Mesenchymal stem cell (in vitro differentiated cells and primary cell): ENCODE measurements at regions not wholly inside any gene's neighbourhood (a gene's known extent, or its start where the extent isn't known, plus 50 kb on each side); places are given as distances from the start of the nearest gene placed in this dataset.

Experiments
- DNase-seq: peaks from one replicate; pipeline ENCODE4 v3.0.0-alpha.2; 2013
- H2AFZ ChIP-seq: one replicate; pipeline ENCODE4 v1.6.1; 2013; ENCODE audit warnings: low read depth, mild to moderate bottlenecking, control low read depth, inconsistent platforms, low read length, moderate library complexity
- H2AK5ac ChIP-seq: 2 replicates; pipeline ENCODE4 v1.6.1; 2013; ENCODE audit warnings: low read length, moderate library complexity, mild to moderate bottlenecking, inconsistent platforms; ENCODE audit not compliant: severe bottlenecking
- H2BK120ac ChIP-seq: one replicate; pipeline ENCODE4 v1.6.1; 2013; ENCODE audit warnings: low read depth, mild to moderate bottlenecking, inconsistent platforms, low read length, moderate library complexity
- H2BK12ac ChIP-seq, 2 experiments: one replicate each; pipeline ENCODE4 v1.6.1; 2013; ENCODE audit warnings: inconsistent platforms in 2 of 2, low read length in 2 of 2, mild to moderate bottlenecking in 2 of 2, moderate library complexity in 2 of 2, control low read depth in 1 of 2
- H2BK15ac ChIP-seq: one replicate; pipeline ENCODE4 v1.6.1; 2013; ENCODE audit warnings: mild to moderate bottlenecking, low read depth, inconsistent platforms; ENCODE audit not compliant: poor library complexity, severe bottlenecking
- H2BK5ac ChIP-seq: 2 replicates; pipeline ENCODE4 v1.6.1; 2013; ENCODE audit warnings: low read depth, mild to moderate bottlenecking, low read length, control low read depth, inconsistent platforms; ENCODE audit not compliant: poor library complexity, severe bottlenecking
- H3K14ac ChIP-seq, 2 experiments: one replicate each; pipeline ENCODE4 v1.6.1; 2013; ENCODE audit warnings: inconsistent platforms in 2 of 2, low read length in 2 of 2, control low read depth in 1 of 2, mild to moderate bottlenecking in 1 of 2, moderate library complexity in 1 of 2
- H3K18ac ChIP-seq, 2 experiments: one replicate each; pipeline ENCODE4 v1.6.1; 2013; ENCODE audit warnings: inconsistent platforms in 2 of 2, low read length in 2 of 2, control low read depth in 1 of 2, low read depth in 1 of 2, mild to moderate bottlenecking in 1 of 2
- H3K23ac ChIP-seq, 2 experiments: one replicate each; pipeline ENCODE4 v1.6.1; 2013; ENCODE audit warnings: inconsistent platforms in 2 of 2, low read length in 2 of 2, mild to moderate bottlenecking in 2 of 2, moderate library complexity in 2 of 2, control low read depth in 1 of 2
- H3K27ac ChIP-seq: 2 replicates; pipeline ENCODE4 v1.5.1; 2013; ENCODE audit warnings: mild to moderate bottlenecking, moderate library complexity, low read length, control low read depth, inconsistent platforms; ENCODE audit not compliant: poor library complexity, severe bottlenecking
- H3K27me3 ChIP-seq, 2 experiments: 2 replicates each; pipeline versions ENCODE4 v1.6.1 to v1.7.0; 2013; ENCODE audit warnings: low read length in 2 of 2, mild to moderate bottlenecking in 2 of 2, moderate library complexity in 2 of 2, control low read depth in 1 of 2, inconsistent platforms in 1 of 2; ENCODE audit not compliant: control insufficient read depth in 1 of 2, insufficient read depth in 1 of 2
- H3K36me3 ChIP-seq, 2 experiments: 2 replicates each; pipeline versions ENCODE4 v1.6.1 to v1.7.0; 2013; ENCODE audit warnings: low read length in 2 of 2, control low read depth in 1 of 2, inconsistent platforms in 1 of 2, low read depth in 1 of 2, mild to moderate bottlenecking in 1 of 2; ENCODE audit not compliant: insufficient read depth in 2 of 2, control insufficient read depth in 1 of 2
- H3K4ac ChIP-seq, 2 experiments: one replicate each; pipeline ENCODE4 v1.6.1; 2013; ENCODE audit warnings: inconsistent platforms in 2 of 2, low read length in 2 of 2, mild to moderate bottlenecking in 2 of 2, moderate library complexity in 2 of 2, control low read depth in 1 of 2, low read depth in 1 of 2
- H3K4me1 ChIP-seq: 2 replicates; pipeline ENCODE4 v1.6.1; 2013; ENCODE audit warnings: low read depth, low read length, control low read depth; ENCODE audit not compliant: control insufficient read depth, insufficient read depth
- H3K4me2 ChIP-seq: 2 replicates; pipeline ENCODE4 v1.6.1; 2013; ENCODE audit warnings: low read length, mild to moderate bottlenecking, inconsistent platforms; ENCODE audit not compliant: poor library complexity, severe bottlenecking
- H3K4me3 ChIP-seq, 2 experiments: 2 replicates each; pipeline versions ENCODE4 v1.5.1 to v1.7.0; 2013; ENCODE audit warnings: low read length in 2 of 2, mild to moderate bottlenecking in 2 of 2, control low read depth in 1 of 2, low read depth in 1 of 2; ENCODE audit not compliant: insufficient read depth in 1 of 2
- H3K79me1 ChIP-seq: replicated peaks from 2 replicates; pipeline ENCODE4 v1.6.1; 2013; ENCODE audit warnings: mild to moderate bottlenecking, control low read depth, low read length, inconsistent platforms; ENCODE audit not compliant: poor library complexity, severe bottlenecking
- H3K9ac ChIP-seq: 2 replicates; pipeline ENCODE4 v1.7.0; 2013; ENCODE audit warnings: mild to moderate bottlenecking, low read length, moderate library complexity
- H3K9me3 ChIP-seq: 2 replicates; pipeline ENCODE4 v1.7.0; 2013; ENCODE audit warnings: mild to moderate bottlenecking, low read length; ENCODE audit not compliant: control insufficient read depth
- H4K8ac ChIP-seq: one replicate; pipeline ENCODE4 v1.6.1; 2013; ENCODE audit warnings: inconsistent platforms, mild to moderate bottlenecking, low read length, moderate library complexity
- H4K91ac ChIP-seq: one replicate; pipeline ENCODE4 v1.6.1; 2013; ENCODE audit warnings: mild to moderate bottlenecking, low read length, inconsistent platforms
- WGBS: methylation state at CpG from one replicate; pipeline ENCODE4 v1.1.7; 2013; ENCODE audit warnings: mixed read lengths; 5-methylcytosine and 5-hydroxymethylcytosine counted together

GRCh38 chr14:48974994-48975393, 611.2 kb downstream of the RPS29 start:
- Histone ChIP-seq H3K4me2 (no peak overlapping the region), H3K4me3 (no peak overlapping the region), H3K4me1 (no peaks in the 10 kb centered on the region), H3K36me3 (no peaks in the 10 kb centered on the region), H3K14ac (no peak overlapping the region), H2BK12ac (no peak overlapping the region), H3K4ac (no peak overlapping the region), H3K79me1 (no peaks in the 10 kb centered on the region), H3K18ac (no peak overlapping the region), H2BK5ac (no peak overlapping the region), H2AFZ (no peak overlapping the region), H2BK120ac (no peak overlapping the region), H2AK5ac (no peak overlapping the region), H3K23ac (no peak overlapping the region), H3K9me3 (no peaks in the 10 kb centered on the region), H3K27me3 (no peaks in the 10 kb centered on the region), H2BK15ac (no peak overlapping the region), H4K8ac (no peak overlapping the region), H4K91ac (no peak overlapping the region), H3K27ac (no peak overlapping the region), H3K9ac (no peak overlapping the region)
- WGBS = 59% methylated on average over 1 of the region's 1 CpG
- DNase-seq = no peak

GRCh38 chr14:48973151-48973550, 613.0 kb downstream of the RPS29 start:
- H2BK15ac ChIP-seq = no peak overlapping the region
- H3K36me3 ChIP-seq = no peaks in the 10 kb centered on the region
- no peaks in the 10 kb centered on the region for H3K27me3 ChIP-seq
- H3K4me1 ChIP-seq = no peaks in the 10 kb centered on the region
- H4K8ac ChIP-seq = no peak overlapping the region
- no peak overlapping the region for H3K18ac ChIP-seq
- H2AK5ac ChIP-seq = no peak overlapping the region
- no peak overlapping the region for H3K14ac ChIP-seq
- no peak overlapping the region for H2BK12ac ChIP-seq
- no peak overlapping the region for H2BK120ac ChIP-seq
- no peak overlapping the region for H2BK5ac ChIP-seq
- H2AFZ ChIP-seq = no peak overlapping the region
- no peak overlapping the region for H3K27ac ChIP-seq
- H3K4me2 ChIP-seq = no peak overlapping the region
- no peak overlapping the region for H3K23ac ChIP-seq
- H4K91ac ChIP-seq = no peak overlapping the region
- peak; percentile 40 for DNase-seq
- H3K4me3 ChIP-seq = no peak overlapping the region
- no peak overlapping the region for H3K9ac ChIP-seq
- H3K79me1 ChIP-seq = no peaks in the 10 kb centered on the region
- H3K9me3 ChIP-seq = no peaks in the 10 kb centered on the region
- no peak overlapping the region for H3K4ac ChIP-seq

DNA sequence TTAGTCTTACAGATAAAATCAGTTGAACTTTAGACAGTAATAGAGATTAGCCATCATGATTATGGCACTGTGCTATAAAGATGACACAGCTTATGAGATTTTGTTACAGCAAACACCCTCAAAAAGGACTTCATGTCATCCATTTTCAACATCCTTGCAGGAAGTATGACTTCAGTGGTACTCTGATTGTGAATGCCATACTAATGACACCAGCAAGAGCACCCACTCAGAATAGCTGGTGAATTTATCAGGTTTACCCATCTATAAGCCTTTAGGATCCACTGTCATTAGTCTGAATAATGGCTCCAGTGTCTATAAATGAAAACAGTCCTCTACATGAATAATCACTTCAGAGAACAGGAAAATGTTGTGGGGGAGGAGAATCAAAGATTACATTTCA, 615.2 kb downstream of the RPS29 start:
- no peak overlapping the region for H4K91ac ChIP-seq
- no peaks in the 10 kb centered on the region for H3K4me1 ChIP-seq

GRCh38 chr14:48967419-48967818, 618.8 kb downstream of the RPS29 start:
- no peak overlapping the region for H2BK15ac ChIP-seq
- H3K36me3 ChIP-seq = no peaks in the 10 kb centered on the region
- H2BK5ac ChIP-seq = no peak overlapping the region
- no peak overlapping the region for H3K9ac ChIP-seq
- H3K23ac ChIP-seq = no peak overlapping the region
- no peak overlapping the region for H2BK12ac ChIP-seq
- H3K4me3 ChIP-seq = no peak overlapping the region
- WGBS = 51% methylated on average over 2 of the region's 3 CpGs
- no peaks in the 10 kb centered on the region for H3K79me1 ChIP-seq
- no peak overlapping the region for H4K8ac ChIP-seq
- no peaks in the 10 kb centered on the region for H3K9me3 ChIP-seq
- peak; percentile 6 for DNase-seq
- H3K4me2 ChIP-seq = no peak overlapping the region
- H3K27ac ChIP-seq = no peak overlapping the region
- H2AFZ ChIP-seq = no peak overlapping the region
- no peaks in the 10 kb centered on the region for H3K27me3 ChIP-seq
- no peak overlapping the region for H2BK120ac ChIP-seq
- H2AK5ac ChIP-seq = no peak overlapping the region
- H3K18ac ChIP-seq = no peak overlapping the region
- no peak overlapping the region for H3K14ac ChIP-seq
- H3K4ac ChIP-seq = no peak overlapping the region
- no peak overlapping the region for H4K91ac ChIP-seq
- H3K4me1 ChIP-seq = no peaks in the 10 kb centered on the region

More for the DNA sequence above, 615.2 kb downstream of the RPS29 start:
- no peaks in the 10 kb centered on the region for H3K9me3 ChIP-seq
- no peak overlapping the region for H2BK15ac ChIP-seq
- H3K36me3 ChIP-seq = no peaks in the 10 kb centered on the region
- H3K18ac ChIP-seq = no peak overlapping the region
- no peak overlapping the region for H2AFZ ChIP-seq
- H3K27me3 ChIP-seq = no peaks in the 10 kb centered on the region
- H3K4me3 ChIP-seq = no peak overlapping the region
- H3K4ac ChIP-seq = no peak overlapping the region
- no peak overlapping the region for H3K23ac ChIP-seq
- H2BK120ac ChIP-seq = no peak overlapping the region
- H3K27ac ChIP-seq = no peak overlapping the region
- no peak overlapping the region for H3K14ac ChIP-seq
- H2BK5ac ChIP-seq = no peak overlapping the region
- no peak overlapping the region for H3K9ac ChIP-seq
- peak; percentile 47 for DNase-seq
- H2AK5ac ChIP-seq = no peak overlapping the region
- no peak overlapping the region for H3K4me2 ChIP-seq
- H3K79me1 ChIP-seq = no peaks in the 10 kb centered on the region
- no peak overlapping the region for H4K8ac ChIP-seq
- no peak overlapping the region for H2BK12ac ChIP-seq
